HepG2 (cell line): ENCODE measurements at regions not wholly inside any gene's neighbourhood (a gene's known extent, or its start where the extent isn't known, plus 50 kb on each side); places are given as distances from the start of the nearest gene placed in this dataset.

Experiments
- ATAC-seq: fragments of 200-7000 bp; cut with Tn5 transposase; 3 replicates; pipeline ENCODE4 v1.9.1; 2020; ENCODE audit warnings: mild to moderate bottlenecking, moderate library complexity
- BruUV-seq: library from RNA; stranded (reverse); fragments of 400-500 nt; replicated peaks from 2 replicates; lab custom pipeline; 2021; lab: Mats Ljungman, UMichigan
- CTCF ChIA-PET: fragments of 300-600 bp; formaldehyde crosslinking; extraction: SDS; loops from one replicate; lab custom pipeline; 2021; ENCODE audit warnings: low total read pairs, inconsistent platforms, low intra/inter-chr PET ratio; lab: Yijun Ruan, JAX
- POLR2A ChIA-PET: fragments of 350-600 bp; sonication (Branson Sonifier 250); formaldehyde crosslinking; loops from one replicate; lab custom pipeline; 2020; ENCODE audit warnings: antibody characterized with exemption, inconsistent platforms; lab: Yijun Ruan, JAX
- DNase-seq: peaks from one replicate; pipeline ENCODE4 v3.0.0-alpha.2; 2015; ENCODE audit warnings: low spot score
- FAIRE-seq: peaks from 3 replicates; lab custom pipeline; 2011; peaks lifted over from hg19 to GRCh38; lab: Jason Lieb, UNC
- H2AFZ ChIP-seq: one replicate; pipeline ENCODE4 v1.6.1; 2011; ENCODE audit warnings: low read length, inconsistent platforms
- H3K27ac ChIP-seq: fragments of 300-600 bp; 3 replicates; pipeline ENCODE4 v1.8.0; 2011; ENCODE audit warnings: mixed run types, mild to moderate bottlenecking, mixed read lengths, low read length, inconsistent platforms; ENCODE audit not compliant: insufficient read depth; ENCODE audit errors: extremely low read length
- H3K27me3 ChIP-seq, 2 experiments: fragments of 200-600 bp in 1 of 2; 2 replicates in 1 of 2; 3 replicates in 1 of 2; pipeline versions ENCODE4 v1.6.0 to v1.8.0; 2011; ENCODE audit warnings: low read length in 2 of 2, mild to moderate bottlenecking in 2 of 2, moderate library complexity in 2 of 2, inconsistent platforms in 1 of 2; ENCODE audit not compliant: insufficient read depth in 2 of 2, control insufficient read depth in 1 of 2
- H3K36me3 ChIP-seq, 2 experiments: fragments of 200-600 bp in 1 of 2; replicated peaks in 1 of 2; 2 replicates in 1 of 2; 3 replicates in 1 of 2; pipeline versions ENCODE4 v1.5.1 to v1.8.0; 2011; ENCODE audit warnings: low read length in 2 of 2, inconsistent platforms in 1 of 2; ENCODE audit not compliant: insufficient read depth in 2 of 2, control insufficient read depth in 1 of 2
- H3K4me1 ChIP-seq: 2 replicates; pipeline ENCODE4 v1.5.1; 2012; ENCODE audit warnings: low read length, inconsistent platforms; ENCODE audit not compliant: insufficient read depth
- H3K4me2 ChIP-seq: 2 replicates; pipeline ENCODE4 v1.6.0; 2011; ENCODE audit warnings: low read depth, low read length, inconsistent platforms
- H3K4me3 ChIP-seq, 3 experiments: fragments of 200-600 bp in 1 of 3; sonication (generic), shearing (Covaris generic) in 1 of 3; replicated peaks in 1 of 3; 2 replicates each; pipeline ENCODE4 v1.5.1; 2011 to 2016; ENCODE audit warnings: low read length in 3 of 3, inconsistent platforms in 2 of 3, low read depth in 2 of 3, mild to moderate bottlenecking in 2 of 3, control low read depth in 1 of 3, mixed read lengths in 1 of 3; ENCODE audit not compliant: insufficient read depth in 1 of 3
- H3K79me2 ChIP-seq: one replicate; pipeline ENCODE4 v1.6.1; 2011; ENCODE audit warnings: low read length, inconsistent platforms; ENCODE audit not compliant: insufficient read depth
- H3K9ac ChIP-seq: 2 replicates; pipeline ENCODE4 v1.6.0; 2011; ENCODE audit warnings: mild to moderate bottlenecking, low read depth, low read length, inconsistent platforms; ENCODE audit not compliant: insufficient read depth
- H3K9me3 ChIP-seq: 2 replicates; pipeline ENCODE4 v1.5.1; 2012; ENCODE audit warnings: mild to moderate bottlenecking, low read length
- H4K20me1 ChIP-seq: 2 replicates; pipeline ENCODE4 v1.6.0; 2011; ENCODE audit warnings: inconsistent platforms, mild to moderate bottlenecking, low read length, moderate library complexity; ENCODE audit not compliant: insufficient read depth
- ARNT2 ChIP-seq: sonication (generic); formaldehyde crosslinking; IDR thresholded peaks from 2 replicates; pipeline ENCODE4 v1.8.0; 2022; ENCODE audit warnings: mild to moderate bottlenecking, low read depth, missing genetic modification reagents, moderate library complexity
- GPN1 ChIP-seq: sonication (generic); formaldehyde crosslinking; IDR thresholded peaks from 2 replicates; pipeline ENCODE4 v1.5.1; 2020; ENCODE audit warnings: missing genetic modification reagents, borderline replicate concordance
- HNRNPL ChIP-seq: fragments of 200-400 bp; formaldehyde crosslinking; IDR thresholded peaks from 2 replicates; pipeline ENCODE4 v1.6.1; 2017; ENCODE audit warnings: mild to moderate bottlenecking, low read depth, low read length
- XRCC5 ChIP-seq: fragments of 200-400 bp; formaldehyde crosslinking; optimal IDR thresholded peaks from 2 replicates; pipeline ENCODE3; 2017; ENCODE audit warnings: mild to moderate bottlenecking, low read length
- ZMYM3 ChIP-seq: sonication (generic); formaldehyde crosslinking; IDR thresholded peaks from 2 replicates; pipeline ENCODE4 v1.5.1; 2020; ENCODE audit warnings: mild to moderate bottlenecking, missing genetic modification reagents
- ZNF232 ChIP-seq: sonication (generic); formaldehyde crosslinking; IDR thresholded peaks from 2 replicates; pipeline ENCODE4 v1.4.0; 2020; ENCODE audit warnings: missing genetic modification reagents, borderline replicate concordance
- ZNF552 ChIP-seq: sonication (generic); formaldehyde crosslinking; IDR thresholded peaks from 2 replicates; pipeline ENCODE4 v1.9.0; 2022; ENCODE audit warnings: missing genetic modification reagents, mild to moderate bottlenecking, borderline replicate concordance
- ZNF816 ChIP-seq: sonication (generic); formaldehyde crosslinking; IDR thresholded peaks from 2 replicates; pipeline ENCODE4 v1.8.0; 2022; ENCODE audit warnings: missing genetic modification reagents, mild to moderate bottlenecking, borderline replicate concordance
- ZNF891 ChIP-seq: sonication (generic); formaldehyde crosslinking; IDR thresholded peaks from 2 replicates; pipeline ENCODE4 v1.5.0; 2020; ENCODE audit warnings: mild to moderate bottlenecking, missing genetic modification reagents
- WGBS: methylation state at CpG from one replicate; pipeline ENCODE4 v1.1.6; 2017; ENCODE audit warnings: low lambda C conversion rate; 5-methylcytosine and 5-hydroxymethylcytosine counted together
- in situ Hi-C: cut with HindIII; loops from 2 replicates; pipeline ENCODE4 v1.10.0; 2017; ENCODE audit warnings: low pct_unique_long_range_greater_than_20kb; ENCODE audit not compliant: extremely low pct_ligation_motif_present
- intact Hi-C: fragments of 100-400 bp; cut with micrococcal nuclease; formaldehyde crosslinking; loops from one replicate; pipeline ENCODE4 v1.10.0; 2022; ENCODE audit not compliant: unreplicated experiment
- TF ChIP-seq, protein P1 (sequence below): sonication (generic); formaldehyde crosslinking; IDR thresholded peaks from 2 replicates; pipeline ENCODE4 v1.5.1; 2020; ENCODE audit warnings: missing genetic modification reagents, mild to moderate bottlenecking, borderline replicate concordance
- TF ChIP-seq, protein P2 (sequence below): conservative IDR thresholded peaks from 2 replicates; pipeline ENCODE4 v1.6.1; 2018; ENCODE audit warnings: missing genetic modification reagents
- TF ChIP-seq, protein P3 (sequence below): sonication (generic); formaldehyde crosslinking; IDR thresholded peaks from 2 replicates; pipeline ENCODE4 v1.5.1; 2020; ENCODE audit warnings: mild to moderate bottlenecking, missing genetic modification reagents, borderline replicate concordance

DNA sequence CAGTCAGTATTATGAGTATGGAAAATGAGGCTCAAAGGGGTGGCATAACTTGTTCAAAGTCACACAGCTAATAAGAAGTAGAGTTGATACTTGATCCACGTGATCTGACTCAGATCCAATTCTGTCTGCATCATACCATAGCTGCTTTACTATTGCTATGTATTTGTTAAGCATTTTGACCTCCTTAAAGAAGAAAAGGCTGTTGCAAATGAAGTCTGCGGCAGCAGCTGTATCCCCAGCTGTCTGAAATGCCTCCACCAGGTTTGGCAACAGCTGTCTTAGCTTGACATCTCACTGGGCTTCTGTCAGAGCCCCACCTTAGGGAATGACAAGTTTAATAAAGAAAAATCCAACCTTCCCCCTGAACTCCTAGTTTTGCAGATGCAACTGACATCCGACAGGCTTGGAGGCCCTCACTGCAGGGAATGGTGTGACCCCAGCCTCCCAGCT, 75.6 kb upstream of the SLC44A1 start:
- Histone ChIP-seq H2AFZ (no peak overlapping the region), H3K4me1 (peaks cover 13% of the 10 kb centered on the region), H3K36me3 (no peaks in the 10 kb centered on the region), H3K4me2 (no peak overlapping the region), H3K27ac (no peak overlapping the region), H3K9ac (no peak overlapping the region), H3K9me3 (no peaks in the 10 kb centered on the region), H4K20me1 (no peaks in the 10 kb centered on the region), H3K4me3 (no peak overlapping the region), H3K27me3 (no peaks in the 10 kb centered on the region), H3K79me2 (no peaks in the 10 kb centered on the region)
- POLR2A ChIA-PET, result no interaction called here
- BruUV-seq, result no TSS peak
- CTCF ChIA-PET, result no interaction called here
- WGBS, result 38% methylated on average over 3 of the region's 3 CpGs
- in situ Hi-C loops (no loop called here), intact Hi-C loops (no loop called here)
- DNase-seq (no peak), FAIRE-seq (no peak), ATAC-seq (no peak; the same call in 2 of the 3 replicates)
- TF ChIP-seq, protein P1, sequence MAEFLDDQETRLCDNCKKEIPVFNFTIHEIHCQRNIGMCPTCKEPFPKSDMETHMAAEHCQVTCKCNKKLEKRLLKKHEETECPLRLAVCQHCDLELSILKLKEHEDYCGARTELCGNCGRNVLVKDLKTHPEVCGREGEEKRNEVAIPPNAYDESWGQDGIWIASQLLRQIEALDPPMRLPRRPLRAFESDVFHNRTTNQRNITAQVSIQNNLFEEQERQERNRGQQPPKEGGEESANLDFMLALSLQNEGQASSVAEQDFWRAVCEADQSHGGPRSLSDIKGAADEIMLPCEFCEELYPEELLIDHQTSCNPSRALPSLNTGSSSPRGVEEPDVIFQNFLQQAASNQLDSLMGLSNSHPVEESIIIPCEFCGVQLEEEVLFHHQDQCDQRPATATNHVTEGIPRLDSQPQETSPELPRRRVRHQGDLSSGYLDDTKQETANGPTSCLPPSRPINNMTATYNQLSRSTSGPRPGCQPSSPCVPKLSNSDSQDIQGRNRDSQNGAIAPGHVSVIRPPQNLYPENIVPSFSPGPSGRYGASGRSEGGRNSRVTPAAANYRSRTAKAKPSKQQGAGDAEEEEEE (CRISPR knock-in tag), result no peak
- TF ChIP-seq GPN1 (CRISPR knock-in tag), result no peak
- TF ChIP-seq, protein P2, sequence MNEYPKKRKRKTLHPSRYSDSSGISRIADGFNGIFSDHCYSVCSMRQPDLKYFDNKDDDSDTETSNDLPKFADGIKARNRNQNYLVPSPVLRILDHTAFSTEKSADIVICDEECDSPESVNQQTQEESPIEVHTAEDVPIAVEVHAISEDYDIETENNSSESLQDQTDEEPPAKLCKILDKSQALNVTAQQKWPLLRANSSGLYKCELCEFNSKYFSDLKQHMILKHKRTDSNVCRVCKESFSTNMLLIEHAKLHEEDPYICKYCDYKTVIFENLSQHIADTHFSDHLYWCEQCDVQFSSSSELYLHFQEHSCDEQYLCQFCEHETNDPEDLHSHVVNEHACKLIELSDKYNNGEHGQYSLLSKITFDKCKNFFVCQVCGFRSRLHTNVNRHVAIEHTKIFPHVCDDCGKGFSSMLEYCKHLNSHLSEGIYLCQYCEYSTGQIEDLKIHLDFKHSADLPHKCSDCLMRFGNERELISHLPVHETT (CRISPR knock-in tag), result no peak
- no peak for TF ChIP-seq ZNF891
- TF ChIP-seq ZNF232 (CRISPR knock-in tag), result no peak
- TF ChIP-seq, protein P3, sequence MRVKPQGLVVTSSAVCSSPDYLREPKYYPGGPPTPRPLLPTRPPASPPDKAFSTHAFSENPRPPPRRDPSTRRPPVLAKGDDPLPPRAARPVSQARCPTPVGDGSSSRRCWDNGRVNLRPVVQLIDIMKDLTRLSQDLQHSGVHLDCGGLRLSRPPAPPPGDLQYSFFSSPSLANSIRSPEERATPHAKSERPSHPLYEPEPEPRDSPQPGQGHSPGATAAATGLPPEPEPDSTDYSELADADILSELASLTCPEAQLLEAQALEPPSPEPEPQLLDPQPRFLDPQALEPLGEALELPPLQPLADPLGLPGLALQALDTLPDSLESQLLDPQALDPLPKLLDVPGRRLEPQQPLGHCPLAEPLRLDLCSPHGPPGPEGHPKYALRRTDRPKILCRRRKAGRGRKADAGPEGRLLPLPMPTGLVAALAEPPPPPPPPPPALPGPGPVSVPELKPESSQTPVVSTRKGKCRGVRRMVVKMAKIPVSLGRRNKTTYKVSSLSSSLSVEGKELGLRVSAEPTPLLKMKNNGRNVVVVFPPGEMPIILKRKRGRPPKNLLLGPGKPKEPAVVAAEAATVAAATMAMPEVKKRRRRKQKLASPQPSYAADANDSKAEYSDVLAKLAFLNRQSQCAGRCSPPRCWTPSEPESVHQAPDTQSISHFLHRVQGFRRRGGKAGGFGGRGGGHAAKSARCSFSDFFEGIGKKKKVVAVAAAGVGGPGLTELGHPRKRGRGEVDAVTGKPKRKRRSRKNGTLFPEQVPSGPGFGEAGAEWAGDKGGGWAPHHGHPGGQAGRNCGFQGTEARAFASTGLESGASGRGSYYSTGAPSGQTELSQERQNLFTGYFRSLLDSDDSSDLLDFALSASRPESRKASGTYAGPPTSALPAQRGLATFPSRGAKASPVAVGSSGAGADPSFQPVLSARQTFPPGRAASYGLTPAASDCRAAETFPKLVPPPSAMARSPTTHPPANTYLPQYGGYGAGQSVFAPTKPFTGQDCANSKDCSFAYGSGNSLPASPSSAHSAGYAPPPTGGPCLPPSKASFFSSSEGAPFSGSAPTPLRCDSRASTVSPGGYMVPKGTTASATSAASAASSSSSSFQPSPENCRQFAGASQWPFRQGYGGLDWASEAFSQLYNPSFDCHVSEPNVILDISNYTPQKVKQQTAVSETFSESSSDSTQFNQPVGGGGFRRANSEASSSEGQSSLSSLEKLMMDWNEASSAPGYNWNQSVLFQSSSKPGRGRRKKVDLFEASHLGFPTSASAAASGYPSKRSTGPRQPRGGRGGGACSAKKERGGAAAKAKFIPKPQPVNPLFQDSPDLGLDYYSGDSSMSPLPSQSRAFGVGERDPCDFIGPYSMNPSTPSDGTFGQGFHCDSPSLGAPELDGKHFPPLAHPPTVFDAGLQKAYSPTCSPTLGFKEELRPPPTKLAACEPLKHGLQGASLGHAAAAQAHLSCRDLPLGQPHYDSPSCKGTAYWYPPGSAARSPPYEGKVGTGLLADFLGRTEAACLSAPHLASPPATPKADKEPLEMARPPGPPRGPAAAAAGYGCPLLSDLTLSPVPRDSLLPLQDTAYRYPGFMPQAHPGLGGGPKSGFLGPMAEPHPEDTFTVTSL (CRISPR knock-in tag), result no peak
- TF ChIP-seq ZNF816 (CRISPR knock-in tag), result no peak
- no peak for TF ChIP-seq HNRNPL
- no peak for TF ChIP-seq ZNF552
- no peak for TF ChIP-seq ARNT2
- no peak for TF ChIP-seq ZMYM3 (CRISPR knock-in tag)
- TF ChIP-seq XRCC5, result no peak
